HEK293 (cell line): ENCODE measurements at regions not wholly inside any gene's neighbourhood (a gene's known extent, or its start where the extent isn't known, plus 50 kb on each side); places are given as distances from the start of the nearest gene placed in this dataset.

Source experiments
- ATF2 ChIP-seq: fragments of 450-650 bp; formaldehyde crosslinking; IDR thresholded peaks from 2 replicates; pipeline ENCODE4 v1.5.1; 2016; ENCODE audit warnings: missing biosample characterization, missing genetic modification characterization, low read depth
- CTCF ChIP-seq: fragments of 450-650 bp; formaldehyde crosslinking; IDR thresholded peaks from 2 replicates; pipeline ENCODE4 v1.5.1; 2016; ENCODE audit warnings: missing biosample characterization, missing genetic modification characterization
- PRDM1 ChIP-seq: fragments of 450-650 bp; formaldehyde crosslinking; IDR thresholded peaks from 2 replicates; pipeline ENCODE4; 2016; ENCODE audit warnings: missing biosample characterization, missing genetic modification characterization
- ZBTB1 ChIP-seq: fragments of 450-650 bp; formaldehyde crosslinking; IDR thresholded peaks from 2 replicates; pipeline ENCODE4 v1.5.1; 2016; ENCODE audit warnings: missing biosample characterization, missing genetic modification characterization
- ZBTB21 ChIP-seq: fragments of 450-650 bp; formaldehyde crosslinking; IDR thresholded peaks from 2 replicates; pipeline ENCODE4 v1.5.1; 2017; ENCODE audit warnings: missing biosample characterization, missing genetic modification characterization
- ZFP37 ChIP-seq: fragments of 450-650 bp; formaldehyde crosslinking; IDR thresholded peaks from 2 replicates; pipeline ENCODE4 v1.5.1; 2016; ENCODE audit warnings: missing biosample characterization, missing genetic modification characterization
- ZFP41 ChIP-seq: fragments of 450-650 bp; formaldehyde crosslinking; IDR thresholded peaks from 2 replicates; pipeline ENCODE4 v1.5.1; 2016; ENCODE audit warnings: missing biosample characterization, missing genetic modification characterization, borderline replicate concordance
- ZNF624 ChIP-seq: fragments of 450-650 bp; formaldehyde crosslinking; IDR thresholded peaks from 2 replicates; pipeline ENCODE4 v1.5.1; 2017; ENCODE audit warnings: missing biosample characterization, missing genetic modification characterization
- ZNF843 ChIP-seq: fragments of 450-650 bp; formaldehyde crosslinking; IDR thresholded peaks from 2 replicates; pipeline ENCODE4 v1.5.1; 2016; ENCODE audit warnings: missing biosample characterization, missing genetic modification characterization
- ZSCAN18 ChIP-seq: fragments of 450-650 bp; formaldehyde crosslinking; IDR thresholded peaks from 2 replicates; pipeline ENCODE4 v1.5.1; 2016; ENCODE audit warnings: missing biosample characterization, missing genetic modification characterization

GRCh38 chr5:135126688-135127438, 92.8 kb upstream of the PITX1 start:
- TF ChIP-seq ZNF624 (tag by site-specific recombination) = no peak
- TF ChIP-seq ZFP41 (tag by site-specific recombination) = no peak
- no peak for TF ChIP-seq ZSCAN18
- TF ChIP-seq CTCF = no peak
- TF ChIP-seq ZFP37 = no peak
- no peak for TF ChIP-seq PRDM1
- no peak for TF ChIP-seq ZBTB21 (tag by site-specific recombination)
- TF ChIP-seq ATF2 (tag by site-specific recombination) = no peak
- no peak for TF ChIP-seq ZNF843
- no peak for TF ChIP-seq ZBTB1 (tag by site-specific recombination)
